KG1 (cell line): ENCODE measurements at regions not wholly inside any gene's neighbourhood (a gene's known extent, or its start where the extent isn't known, plus 50 kb on each side); places are given as distances from the start of the nearest gene placed in this dataset.

Source experiments
- DNase-seq: peaks from one replicate; lab custom pipeline; 2025; lab: John Stamatoyannopoulos, UW

DNA sequence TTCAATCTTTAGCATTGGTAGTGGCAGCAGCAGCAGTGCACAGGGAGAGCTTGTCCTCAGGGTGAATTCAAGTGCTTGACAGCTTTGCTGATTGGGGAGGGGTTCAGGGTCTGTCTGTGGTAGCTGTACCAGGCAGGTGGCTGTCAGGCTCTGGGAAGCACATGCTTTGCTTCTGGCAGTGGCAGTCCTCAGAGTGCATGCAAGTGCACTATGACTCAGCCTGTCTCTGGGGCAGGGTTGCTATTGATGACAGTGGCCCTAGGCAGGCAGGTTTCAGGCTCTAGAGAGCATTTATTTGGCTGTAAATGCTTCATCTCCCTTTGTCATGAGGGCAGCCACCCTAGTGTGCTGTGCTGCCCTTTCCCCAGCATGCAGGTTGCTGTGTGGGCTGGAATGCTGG is 251.9 kb upstream of the LRRC7 start:
- no peak for DNase-seq

DNA sequence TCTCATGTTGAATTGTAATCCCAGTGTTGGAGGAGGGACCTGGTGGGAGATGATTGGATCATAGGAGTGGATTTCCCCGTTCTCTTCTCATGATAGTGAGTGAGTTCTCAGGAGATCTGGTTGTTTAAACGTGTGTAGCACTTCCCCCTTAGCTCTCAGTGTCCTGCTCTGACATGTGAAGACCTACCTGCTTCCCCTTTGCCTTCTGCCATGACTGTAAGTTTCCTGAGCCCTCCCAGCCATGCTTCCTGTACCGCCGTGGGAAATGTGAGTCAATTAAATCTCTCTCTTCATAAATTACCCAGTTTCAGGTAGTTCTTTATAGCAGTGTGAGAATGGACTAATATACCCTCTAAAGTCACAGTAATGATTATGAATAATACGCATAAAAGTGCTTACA is 248.4 kb upstream of the LRRC7 start:
- DNase-seq, result no peak

DNA sequence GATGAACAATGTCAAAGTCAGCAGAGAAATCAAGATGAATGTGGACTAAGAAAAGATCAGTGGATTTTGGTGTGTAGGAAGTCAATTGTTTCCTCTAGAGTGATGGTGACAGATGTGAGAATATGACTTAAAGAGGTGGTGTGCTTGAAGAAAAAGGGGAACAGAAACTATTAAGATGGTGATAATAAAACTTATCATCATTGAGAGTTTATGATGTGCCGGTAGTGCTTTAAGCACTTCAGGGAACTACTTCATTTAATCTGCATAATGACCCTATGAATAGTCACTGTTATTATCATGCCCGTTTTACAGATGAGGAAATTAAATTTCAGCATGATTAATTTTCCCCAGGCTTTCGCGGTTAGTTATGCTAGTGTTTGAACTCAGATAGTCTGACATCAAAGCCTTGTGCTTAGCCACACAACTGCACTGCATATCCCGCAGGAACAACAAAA is 246.9 kb upstream of the LRRC7 start:
- DNase-seq, result no peak

DNA sequence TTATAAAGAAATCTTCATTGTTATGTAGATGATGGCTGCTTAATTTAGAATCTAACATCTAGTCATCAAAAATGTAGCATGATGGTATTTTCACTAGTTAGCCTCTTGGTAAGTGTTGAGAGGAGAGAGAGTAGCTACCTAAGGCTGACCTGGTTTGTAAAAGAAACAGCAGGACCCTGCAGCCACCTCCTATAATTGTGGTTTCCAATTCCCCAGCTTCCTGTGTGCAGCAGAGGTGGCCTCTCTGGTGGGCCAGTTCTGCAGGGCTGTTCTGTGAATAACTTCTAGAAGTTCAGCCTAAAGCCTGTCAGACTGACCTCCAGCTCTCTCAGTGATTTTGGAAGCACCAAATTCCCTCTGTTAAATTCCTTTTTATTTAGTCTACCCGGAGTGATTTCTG is 246.4 kb upstream of the LRRC7 start:
- DNase-seq, result no peak

DNA sequence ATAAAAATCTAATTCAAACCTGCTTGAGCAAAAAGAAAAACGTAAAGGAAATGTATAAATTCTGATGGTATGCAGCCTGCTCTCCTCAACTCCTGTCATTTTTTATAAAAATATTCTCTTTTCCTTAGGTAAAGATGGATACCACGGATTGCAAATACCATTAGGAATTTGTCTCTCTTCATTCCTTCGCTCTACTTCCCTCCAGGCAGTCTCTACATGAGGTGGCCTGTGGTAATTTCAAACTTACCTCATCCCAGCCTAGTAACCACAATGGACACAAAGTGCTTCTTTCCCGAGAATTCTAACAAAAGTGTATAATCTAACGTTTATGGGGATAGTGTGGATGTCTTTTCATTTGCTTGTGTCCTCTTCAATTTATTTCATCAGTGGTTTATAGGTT is 239.5 kb upstream of the LRRC7 start:
- DNase-seq, result no peak

DNA sequence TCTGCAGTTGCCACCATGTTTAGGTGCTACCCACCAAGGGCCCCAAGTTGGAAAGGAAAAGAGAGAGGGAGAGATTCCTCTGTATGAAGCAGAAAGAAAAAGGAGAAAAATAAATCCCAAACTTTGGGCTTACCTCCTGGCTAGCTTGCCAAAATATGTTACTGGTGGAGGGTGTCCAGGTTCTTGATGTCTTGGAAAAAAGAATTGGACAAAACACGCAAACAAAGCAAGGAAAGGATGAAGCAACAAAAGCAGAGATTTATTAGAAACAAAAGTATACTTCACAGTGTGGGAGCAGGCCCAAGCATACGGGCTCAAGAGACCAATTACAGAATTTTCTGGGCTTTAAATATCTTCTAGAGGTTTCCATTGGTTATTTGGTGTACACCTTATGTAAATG is 204.5 kb upstream of the LRRC7 start:
- no peak for DNase-seq

DNA sequence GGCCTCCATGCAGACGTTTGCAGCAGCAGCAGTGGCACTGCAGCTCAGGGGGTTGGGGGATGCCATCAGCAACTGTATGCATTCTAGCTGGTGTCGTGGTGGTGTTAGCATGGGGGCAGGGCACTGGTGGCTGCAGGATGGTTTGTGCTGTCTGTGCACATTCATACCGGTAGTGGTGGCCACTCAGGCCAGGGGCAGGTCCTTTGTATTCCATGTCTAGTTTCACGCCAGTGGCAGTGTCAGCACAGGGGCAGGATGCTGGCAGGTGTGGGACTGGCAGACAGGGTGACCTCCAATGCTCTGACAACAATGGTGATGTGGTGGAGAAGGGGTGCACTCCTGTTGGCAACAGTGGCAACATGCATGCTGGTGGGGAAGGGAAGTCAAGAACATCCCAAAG is 194.2 kb upstream of the LRRC7 start:
- DNase-seq, result no peak

DNA sequence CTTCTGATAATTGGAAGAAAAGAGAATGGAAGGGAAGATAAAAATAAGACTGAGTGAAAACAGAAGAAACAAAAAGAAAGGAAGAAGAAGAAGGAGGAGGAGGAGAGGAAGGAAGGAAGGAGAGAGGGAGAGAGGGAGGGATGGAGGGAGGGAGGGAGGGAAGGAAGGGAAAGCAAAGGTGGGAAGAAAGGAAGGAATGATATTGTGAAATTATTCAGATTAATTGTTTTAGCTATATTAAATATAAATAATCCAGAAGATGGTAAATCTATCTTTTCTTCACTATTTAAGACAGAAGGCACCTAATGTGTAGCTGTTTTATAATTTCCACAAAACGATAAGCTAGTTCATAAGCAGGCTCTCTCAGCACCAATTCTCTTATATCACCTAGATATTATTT is 191.3 kb upstream of the LRRC7 start:
- DNase-seq, result no peak

DNA sequence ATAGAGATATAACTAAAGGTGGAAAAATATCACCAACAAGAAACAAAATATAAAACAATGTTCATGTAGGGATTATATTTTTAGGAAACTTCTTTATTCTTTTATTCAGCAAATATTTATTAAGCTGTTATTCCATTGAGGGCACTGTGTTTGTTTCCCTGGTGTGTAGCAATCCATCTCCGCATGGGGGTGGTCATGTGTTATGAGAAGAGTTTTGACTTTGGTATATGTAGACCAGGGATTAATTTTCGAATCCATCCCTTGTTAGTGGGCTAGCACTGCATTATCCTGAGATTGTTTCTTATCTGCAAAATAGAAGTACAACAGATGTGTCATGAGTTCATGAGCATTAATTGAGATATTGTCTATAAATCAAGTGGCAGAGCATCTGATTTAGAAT is 190.2 kb upstream of the LRRC7 start:
- DNase-seq, result no peak

DNA sequence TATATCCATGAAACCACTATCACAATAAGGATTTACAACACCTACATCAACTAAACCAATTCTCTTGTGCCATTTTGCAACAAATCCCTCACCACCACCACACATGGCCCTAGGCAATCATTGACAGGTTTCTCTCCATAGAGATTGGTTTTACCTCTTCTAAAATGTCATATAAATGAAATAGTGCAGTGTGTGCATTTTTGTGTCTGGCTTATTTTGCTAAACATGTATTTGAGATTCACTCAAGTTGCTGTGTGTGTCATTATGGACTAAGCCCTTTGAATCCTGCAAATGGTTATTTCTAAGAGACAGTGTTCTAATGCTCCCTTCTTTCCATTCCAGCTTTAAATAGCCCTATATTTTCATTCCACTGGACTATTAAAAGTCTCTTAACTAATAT is 179.7 kb upstream of the LRRC7 start:
- DNase-seq, result no peak

DNA sequence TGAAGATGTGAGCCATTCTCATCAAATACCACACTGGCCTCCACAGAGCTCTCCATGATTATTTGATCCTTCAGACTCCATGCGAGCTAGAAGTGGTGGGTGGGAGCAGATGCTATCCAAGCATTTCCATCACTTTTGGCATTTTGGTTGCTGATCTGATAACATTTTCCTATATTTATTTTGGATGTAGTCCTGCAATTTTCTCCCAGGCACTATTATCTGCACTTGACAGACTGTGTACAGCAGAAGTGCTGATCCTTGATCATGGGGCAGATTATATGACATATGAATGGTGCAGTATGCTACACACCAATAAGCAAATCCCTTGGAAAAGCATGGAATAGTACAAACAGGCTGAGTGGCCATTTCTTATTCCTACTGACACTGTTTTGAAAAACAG is 167.6 kb upstream of the LRRC7 start:
- no peak for DNase-seq

DNA sequence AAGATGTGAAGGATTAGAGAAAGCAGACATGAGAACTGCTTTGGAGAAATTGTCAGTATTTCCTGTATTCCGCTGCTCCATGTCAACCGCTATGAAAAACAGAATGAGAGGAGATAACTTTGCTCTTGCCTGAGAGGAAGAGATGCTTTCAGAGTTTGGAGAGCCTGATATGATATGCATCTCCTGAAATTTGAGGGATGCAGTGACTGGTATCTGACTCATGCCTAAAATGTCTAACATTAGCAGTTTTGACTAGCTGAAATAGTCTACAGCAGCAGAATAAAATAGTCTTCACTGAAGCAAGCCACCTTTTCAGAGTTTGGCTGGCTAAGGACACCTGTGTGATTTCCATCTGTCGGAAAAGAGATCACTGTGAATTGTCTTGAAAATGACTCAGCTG is 165.8 kb upstream of the LRRC7 start:
- no peak for DNase-seq

DNA sequence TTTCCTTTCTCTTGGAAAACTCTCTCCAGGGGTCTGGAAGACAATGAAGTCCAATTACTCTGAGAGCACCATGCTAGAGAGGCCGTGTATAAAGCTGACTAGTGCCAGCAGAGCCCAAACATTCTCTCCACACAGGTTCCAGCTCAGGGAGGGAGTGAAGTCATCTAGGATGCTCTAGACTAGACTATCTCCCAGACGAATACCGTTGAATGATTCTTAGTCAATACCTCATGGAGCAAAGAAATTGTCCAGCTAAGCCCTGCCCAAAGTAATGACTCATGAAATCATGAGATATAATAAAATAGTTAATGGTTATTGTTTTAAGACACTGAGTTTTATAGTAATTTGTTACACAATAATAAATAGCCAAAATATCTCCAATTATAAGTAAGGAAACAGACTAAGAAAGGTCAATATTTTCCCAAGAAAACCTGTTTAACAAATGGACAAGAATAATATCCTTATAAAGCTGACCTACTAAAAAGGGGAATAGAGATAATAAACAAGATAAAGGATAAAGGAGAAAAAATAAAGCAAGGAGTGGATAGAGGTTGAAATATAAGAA is 163.9 kb upstream of the LRRC7 start:
- no peak for DNase-seq

DNA sequence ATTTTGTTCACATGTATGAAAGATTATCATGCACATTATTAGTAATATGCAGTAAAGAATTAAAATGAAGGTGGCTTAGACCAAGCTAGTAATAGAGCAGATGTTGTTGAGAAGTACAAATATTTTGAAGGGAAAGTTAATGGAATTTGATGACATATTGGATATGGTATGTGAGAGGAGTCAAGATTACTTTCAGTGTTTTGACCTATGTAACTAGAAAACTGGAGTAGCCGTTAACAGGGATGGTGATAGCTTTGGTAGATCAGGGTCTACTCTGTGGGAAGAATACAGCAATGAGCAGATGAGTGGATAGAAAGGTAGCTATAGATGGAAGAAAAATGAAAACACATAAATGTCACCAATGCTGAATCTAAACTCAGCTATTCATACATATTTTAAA is 163.2 kb upstream of the LRRC7 start:
- no peak for DNase-seq

DNA sequence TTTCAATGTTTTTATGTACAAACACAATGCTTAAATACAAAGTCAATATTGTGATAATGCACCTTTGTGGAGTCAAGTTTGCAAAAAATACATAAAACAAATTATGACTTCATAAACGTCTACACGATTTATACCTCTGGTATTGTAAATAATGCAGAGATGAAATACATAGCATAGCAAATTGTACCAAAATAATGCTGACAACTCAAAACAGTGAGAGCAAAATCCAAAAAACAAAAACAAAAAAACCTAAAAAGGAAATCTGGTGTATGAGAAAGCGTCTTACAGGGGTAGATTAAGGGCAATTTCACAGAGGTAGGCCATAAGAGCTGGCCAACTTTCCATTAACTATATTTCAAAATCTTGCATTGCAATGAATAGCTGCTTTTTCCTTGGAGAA is 161.5 kb upstream of the LRRC7 start:
- DNase-seq, result no peak

DNA sequence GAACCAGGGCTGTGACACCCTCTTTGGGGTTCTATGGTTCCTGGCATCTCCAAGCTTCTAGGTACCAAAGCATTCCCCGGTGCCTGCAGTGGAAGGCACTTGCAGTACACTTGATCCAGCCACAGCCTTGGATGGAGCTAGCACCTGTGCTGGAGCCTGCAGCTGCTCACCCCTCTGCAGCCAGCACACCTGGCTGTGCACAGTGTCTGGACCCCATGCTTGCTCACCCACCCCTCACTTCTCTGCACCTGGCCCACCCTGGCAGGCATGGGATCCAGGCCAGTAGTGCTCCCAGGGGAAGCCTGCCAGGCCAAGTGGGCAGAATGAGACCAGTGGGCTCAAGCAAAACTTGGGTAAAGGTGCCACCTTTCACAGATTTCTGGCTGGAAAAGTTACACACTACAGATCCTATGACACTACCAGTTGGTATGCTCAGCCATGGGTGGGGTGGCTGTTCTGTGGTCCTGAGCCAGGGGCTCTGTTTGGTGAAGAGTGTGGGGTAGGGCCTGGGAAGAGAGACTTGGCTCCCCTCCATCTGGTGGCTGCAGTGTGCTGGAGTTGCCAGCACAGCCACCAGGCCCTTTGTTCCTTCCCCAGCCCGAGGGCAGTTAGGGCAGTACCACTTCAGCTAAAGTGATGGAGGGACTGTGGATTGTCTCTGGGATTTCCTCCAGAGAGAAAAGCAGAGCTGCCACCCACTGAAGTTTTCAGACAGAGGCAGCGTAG is 157.8 kb upstream of the LRRC7 start:
- DNase-seq, result no peak

DNA sequence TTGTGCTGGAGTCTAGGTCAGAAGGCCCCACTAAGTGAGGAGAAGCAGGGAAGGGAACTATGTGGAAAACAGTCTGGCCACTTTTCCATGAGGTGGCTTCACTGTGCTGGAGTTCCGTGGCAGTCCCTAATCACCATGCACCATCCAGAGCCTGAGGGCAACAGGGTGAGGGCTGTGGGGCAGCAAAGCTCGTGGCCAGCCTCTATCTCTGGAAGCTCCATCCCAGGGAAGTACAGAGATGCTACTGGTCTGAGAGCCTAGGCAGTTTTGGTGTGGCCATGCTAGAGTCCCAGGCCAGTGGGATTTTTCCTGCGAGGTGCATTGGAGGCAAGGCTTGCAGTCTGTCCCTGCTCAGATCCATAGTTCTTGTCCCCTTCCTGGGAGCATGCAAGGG is 157.3 kb upstream of the LRRC7 start:
- no peak for DNase-seq

DNA sequence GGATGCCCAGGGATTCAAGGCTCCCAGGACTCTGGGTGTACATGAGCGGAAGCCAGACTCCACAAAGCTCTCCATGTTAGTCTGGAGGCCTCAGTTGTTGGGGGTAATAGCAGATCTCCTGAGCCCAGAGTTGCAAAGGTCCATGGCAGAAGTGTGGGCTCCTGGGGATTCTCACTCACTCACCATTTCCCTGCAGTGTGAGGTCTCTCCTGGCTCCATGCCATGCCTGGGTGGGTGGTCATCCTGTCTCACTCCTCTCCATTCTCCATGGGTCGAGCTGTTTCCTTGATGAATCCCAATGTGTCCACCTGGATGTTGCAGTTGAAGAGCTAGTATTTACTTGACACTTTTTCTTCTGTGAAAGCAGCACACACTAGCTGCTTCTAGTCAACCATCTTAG is 156.8 kb upstream of the LRRC7 start:
- DNase-seq, result no peak

DNA sequence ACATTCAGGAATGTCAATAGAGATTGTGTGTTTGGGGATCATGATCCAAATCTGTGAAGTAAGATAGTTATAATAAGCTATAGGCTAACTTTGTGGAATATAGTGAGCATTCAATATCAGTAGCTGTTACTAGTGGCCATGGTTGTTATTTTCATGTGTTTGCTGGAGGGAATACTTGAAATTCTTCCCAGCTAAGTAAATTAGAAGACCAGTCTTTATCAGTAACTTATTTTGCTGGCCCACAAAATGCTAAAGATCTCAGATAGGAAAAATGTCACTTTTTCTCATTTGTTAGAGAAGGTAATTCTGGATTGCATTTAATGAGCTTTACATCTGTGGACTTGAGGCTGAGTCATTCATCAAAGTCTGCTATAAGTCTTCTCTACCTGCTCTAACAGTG is 156.1 kb upstream of the LRRC7 start:
- no peak for DNase-seq

DNA sequence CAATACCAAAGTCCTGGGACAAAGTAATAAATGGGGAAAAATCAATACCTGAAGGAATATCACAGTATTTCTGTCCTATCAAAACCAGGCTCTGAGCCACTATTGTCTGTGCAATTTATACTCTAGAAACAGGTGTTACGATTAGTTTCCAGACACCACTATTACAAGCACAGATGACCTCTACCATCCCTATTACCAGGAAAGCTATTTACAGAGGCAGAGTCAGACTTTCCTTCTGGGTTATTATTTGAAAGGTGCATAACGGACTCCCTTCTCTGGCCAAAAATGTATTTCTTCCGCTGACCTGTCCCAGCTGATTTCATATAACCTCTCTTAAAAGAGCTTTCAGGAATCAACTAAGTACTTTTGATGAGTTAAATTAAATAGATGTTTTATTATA is 154.6 kb upstream of the LRRC7 start:
- no peak for DNase-seq

DNA sequence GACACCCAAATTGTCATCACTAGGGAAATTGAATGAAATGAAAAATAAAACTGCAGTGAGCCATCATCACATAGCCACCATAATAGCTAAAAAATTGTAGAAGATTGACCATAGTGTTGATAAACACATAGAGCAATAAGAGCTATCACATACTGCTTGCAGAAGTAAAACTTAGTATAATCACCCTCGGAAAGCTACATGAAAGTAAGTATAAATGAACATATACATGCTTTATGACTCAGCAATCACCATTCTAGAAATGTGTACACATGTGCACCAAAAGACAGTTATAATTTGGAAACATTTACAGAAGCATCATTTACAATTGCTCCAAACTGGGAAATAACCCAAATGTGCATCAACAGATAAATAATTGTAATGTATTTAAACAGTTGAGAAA is 153.1 kb upstream of the LRRC7 start:
- no peak for DNase-seq

DNA sequence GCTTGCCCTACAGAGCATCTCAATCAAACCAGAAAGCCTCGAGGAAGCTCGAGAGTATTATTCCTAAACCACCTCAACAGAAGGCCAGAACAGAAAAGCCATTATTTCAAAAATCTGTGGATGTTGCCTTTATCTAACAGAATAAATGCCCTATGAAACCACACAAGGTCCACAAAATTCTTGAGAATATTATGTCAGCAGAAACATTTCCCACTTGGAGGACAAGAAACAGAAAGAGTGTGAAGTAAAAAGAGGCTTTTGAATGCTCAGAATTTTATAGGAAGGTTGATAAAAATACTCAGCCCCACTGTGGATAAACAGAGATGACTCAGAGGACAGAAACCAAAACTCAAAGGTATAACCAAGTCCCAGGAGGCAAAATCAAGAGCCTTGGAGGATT is 146.4 kb upstream of the LRRC7 start:
- no peak for DNase-seq

DNA sequence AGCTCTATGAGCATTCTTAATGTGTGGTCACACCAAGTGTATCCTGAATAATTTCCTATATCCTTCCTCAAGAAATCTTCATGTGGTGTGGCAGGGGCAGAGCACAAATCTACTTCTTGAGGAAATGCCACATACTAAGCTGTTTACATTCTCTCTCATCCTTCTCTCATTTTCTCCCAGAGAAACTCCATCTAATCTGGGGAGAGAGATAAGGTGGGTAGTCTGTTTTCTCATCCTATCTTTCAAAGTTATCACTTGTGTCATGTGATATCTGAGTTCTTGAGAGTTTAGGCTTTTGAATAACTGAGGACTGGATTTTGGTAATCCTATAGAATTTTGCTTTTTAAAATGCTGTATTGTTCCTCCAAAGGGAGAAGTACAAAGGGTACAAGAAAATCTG is 141.9 kb upstream of the LRRC7 start:
- DNase-seq, result no peak

DNA sequence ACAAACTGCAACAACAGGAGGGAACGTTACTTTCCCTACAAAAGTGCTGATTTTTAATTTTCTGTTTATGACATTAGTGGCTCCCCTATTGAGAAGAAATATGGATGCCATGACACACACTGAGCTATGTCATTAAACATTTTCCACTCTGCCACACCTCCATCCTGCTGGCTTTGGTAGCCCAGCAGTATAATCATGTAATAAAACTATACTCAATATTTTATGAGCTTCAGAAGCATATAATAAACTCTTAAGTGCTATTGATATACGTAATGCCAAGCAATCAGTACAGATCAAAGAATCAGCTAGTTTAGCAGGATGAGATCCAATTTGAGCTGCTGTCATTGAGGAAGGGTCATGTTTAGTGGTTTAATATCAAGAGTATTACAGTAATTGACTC is 141.3 kb upstream of the LRRC7 start:
- DNase-seq, result no peak
